Uterus (tissue), 3 donors: ENCODE measurements at regions not wholly inside any gene's neighbourhood (a gene's known extent, or its start where the extent isn't known, plus 50 kb on each side); places are given as distances from the start of the nearest gene placed in this dataset.

Experiments used
- DNase-seq, 2 donors: peaks; one replicate each; pipeline ENCODE4 v3.0.0-alpha.2; 2019 to 2020
- H3K27ac ChIP-seq, 2 donors: fragments of 200-600 bp; sonication (generic); 1 replicate in 1 of 2; 2 replicates in 1 of 2; pipeline ENCODE4 v1.5.1; 2016 to 2018
- H3K27me3 ChIP-seq, 2 donors: fragments of 200-600 bp; sonication (generic); one replicate each; pipeline ENCODE4 v1.5.1; 2018 to 2019; ENCODE audit warnings: control low read depth in 1 of 2
- H3K36me3 ChIP-seq, 2 donors: fragments of 200-600 bp; sonication (generic); one replicate each; pipeline ENCODE4 v1.5.1; 2019; ENCODE audit warnings: control low read depth in 1 of 2
- H3K4me1 ChIP-seq, 2 donors: fragments of 200-600 bp; sonication (generic); one replicate each; pipeline ENCODE4 v1.5.1; 2018 to 2019; ENCODE audit warnings: control low read depth in 1 of 2
- H3K4me3 ChIP-seq, 2 donors: fragments of 200-600 bp; sonication (generic); 1 replicate in 1 of 2; 2 replicates in 1 of 2; pipeline ENCODE4 v1.5.1; 2018 to 2019; ENCODE audit warnings: mild to moderate bottlenecking in 1 of 2
- H3K9me3 ChIP-seq, 2 donors: fragments of 200-600 bp; sonication (generic); one replicate each; pipeline ENCODE4 v1.5.1; 2019; ENCODE audit warnings: control low read depth in 1 of 2
- POLR2A ChIP-seq, 2 donors: fragments of 450-650 bp; IDR thresholded peaks; one replicate each; pipeline ENCODE4 v1.6.1; 2016; ENCODE audit warnings: antibody characterized with exemption in 2 of 2, mild to moderate bottlenecking in 1 of 2, moderate library complexity in 1 of 2
- intact Hi-C: fragments of 100-400 bp; cut with DNase I; formaldehyde crosslinking; loops from one replicate; pipeline ENCODE4 v1.15.1; 2023; ENCODE audit warnings: low total_unique reads
- TF ChIP-seq, protein P1 (sequence below), 4 experiments: fragments of 200-600 bp in 2 of 4; fragments of 450-650 bp in 2 of 4; sonication (generic) in 2 of 4; IDR thresholded peaks; one replicate each; pipeline ENCODE4 v1.5.1; 2016 to 2019; ENCODE audit warnings: antibody characterized with exemption in 4 of 4, mild to moderate bottlenecking in 2 of 4, moderate library complexity in 1 of 4
- donor health status: DM: yes; HTN: yes; CAD: no.

DNA sequence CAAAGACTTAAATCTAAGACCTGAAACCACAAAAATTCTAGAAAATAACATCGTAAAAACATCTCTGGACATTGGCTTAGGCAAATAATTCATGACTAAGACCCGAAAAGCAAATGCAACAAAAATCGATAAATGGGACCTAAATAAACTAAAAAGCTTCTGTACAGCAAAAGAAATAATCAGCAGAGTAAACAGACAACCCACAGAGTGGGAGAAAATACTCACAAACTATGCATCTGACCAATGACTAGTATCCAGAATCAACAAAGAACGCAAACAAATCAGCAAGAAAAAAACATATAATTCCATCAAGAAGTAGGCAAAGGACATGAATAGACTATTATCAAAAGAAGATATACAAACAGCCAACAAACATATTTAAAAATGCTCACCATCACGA lies 749.4 kb downstream of the PLOD2 start:
- no peak for TF ChIP-seq POLR2A (IDR thresholded peaks at IDR 0.05)
- no peaks in the 10 kb centered on the region for H3K4me1 ChIP-seq
- DNase-seq, result no peak
- H3K9me3 ChIP-seq, result no peaks in the 10 kb centered on the region
- H3K27me3 ChIP-seq, result no peaks in the 10 kb centered on the region
- H3K36me3 ChIP-seq, result no peaks in the 10 kb centered on the region
- intact Hi-C loops, result no loop called here
- no peak overlapping the region for H3K4me3 ChIP-seq
- H3K27ac ChIP-seq, result no peak overlapping the region

DNA sequence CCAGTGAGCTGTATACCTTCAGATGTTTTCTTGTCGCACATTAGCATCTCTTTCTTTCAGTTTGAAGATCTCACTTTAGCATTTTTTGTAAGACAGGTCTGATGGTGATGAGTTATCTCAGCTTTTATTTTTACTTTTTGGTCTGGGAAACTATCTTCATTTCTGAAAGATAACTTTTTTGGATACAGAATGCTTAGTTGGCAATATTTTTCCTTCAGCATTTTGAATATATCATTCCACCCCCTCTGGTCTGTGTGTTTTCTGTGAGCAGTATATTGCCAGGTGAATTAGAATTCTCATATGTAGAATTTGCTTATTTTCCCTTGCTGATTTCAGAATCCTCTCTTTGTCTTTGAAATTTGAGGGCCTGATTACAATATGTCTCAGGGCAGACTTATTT lies 743.3 kb downstream of the PLOD2 start:
- H3K36me3 ChIP-seq, result no peaks in the 10 kb centered on the region
- TF ChIP-seq POLR2A (IDR thresholded peaks at IDR 0.05), result no peak
- no peaks in the 10 kb centered on the region for H3K4me1 ChIP-seq
- intact Hi-C loops, result no loop called here
- no peak for DNase-seq
- H3K4me3 ChIP-seq, result no peak overlapping the region
- no peaks in the 10 kb centered on the region for H3K9me3 ChIP-seq
- no peaks in the 10 kb centered on the region for H3K27me3 ChIP-seq
- no peak overlapping the region for H3K27ac ChIP-seq

DNA sequence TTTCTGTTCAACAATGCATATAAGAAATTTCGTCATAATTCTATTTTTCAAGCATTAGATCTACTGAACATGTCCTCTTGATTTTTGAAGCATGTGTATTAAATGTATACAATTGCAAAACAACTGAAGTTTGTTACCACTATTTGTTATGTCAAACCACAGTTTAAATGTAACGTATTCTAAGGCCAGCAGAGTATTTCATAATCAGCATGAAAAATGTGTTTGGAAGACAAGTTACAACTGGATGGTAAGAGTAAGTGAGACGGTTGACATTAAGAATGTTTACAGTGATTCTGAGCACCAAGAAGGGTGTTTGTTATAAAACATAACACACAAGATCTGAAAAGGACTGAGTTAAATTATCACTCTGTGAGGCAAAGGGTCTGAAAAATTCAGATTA lies 738.4 kb downstream of the PLOD2 start:
- H3K4me1 ChIP-seq, result no peaks in the 10 kb centered on the region
- no peak overlapping the region for H3K27ac ChIP-seq
- H3K9me3 ChIP-seq, result no peaks in the 10 kb centered on the region
- H3K27me3 ChIP-seq, result no peaks in the 10 kb centered on the region
- no peak for DNase-seq
- no peaks in the 10 kb centered on the region for H3K36me3 ChIP-seq
- H3K4me3 ChIP-seq, result no peak overlapping the region
- TF ChIP-seq POLR2A (IDR thresholded peaks at IDR 0.05), result no peak
- TF ChIP-seq, protein P1, sequence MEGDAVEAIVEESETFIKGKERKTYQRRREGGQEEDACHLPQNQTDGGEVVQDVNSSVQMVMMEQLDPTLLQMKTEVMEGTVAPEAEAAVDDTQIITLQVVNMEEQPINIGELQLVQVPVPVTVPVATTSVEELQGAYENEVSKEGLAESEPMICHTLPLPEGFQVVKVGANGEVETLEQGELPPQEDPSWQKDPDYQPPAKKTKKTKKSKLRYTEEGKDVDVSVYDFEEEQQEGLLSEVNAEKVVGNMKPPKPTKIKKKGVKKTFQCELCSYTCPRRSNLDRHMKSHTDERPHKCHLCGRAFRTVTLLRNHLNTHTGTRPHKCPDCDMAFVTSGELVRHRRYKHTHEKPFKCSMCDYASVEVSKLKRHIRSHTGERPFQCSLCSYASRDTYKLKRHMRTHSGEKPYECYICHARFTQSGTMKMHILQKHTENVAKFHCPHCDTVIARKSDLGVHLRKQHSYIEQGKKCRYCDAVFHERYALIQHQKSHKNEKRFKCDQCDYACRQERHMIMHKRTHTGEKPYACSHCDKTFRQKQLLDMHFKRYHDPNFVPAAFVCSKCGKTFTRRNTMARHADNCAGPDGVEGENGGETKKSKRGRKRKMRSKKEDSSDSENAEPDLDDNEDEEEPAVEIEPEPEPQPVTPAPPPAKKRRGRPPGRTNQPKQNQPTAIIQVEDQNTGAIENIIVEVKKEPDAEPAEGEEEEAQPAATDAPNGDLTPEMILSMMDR (IDR thresholded peaks at IDR 0.05), result no peak
- intact Hi-C loops, result no loop called here

DNA sequence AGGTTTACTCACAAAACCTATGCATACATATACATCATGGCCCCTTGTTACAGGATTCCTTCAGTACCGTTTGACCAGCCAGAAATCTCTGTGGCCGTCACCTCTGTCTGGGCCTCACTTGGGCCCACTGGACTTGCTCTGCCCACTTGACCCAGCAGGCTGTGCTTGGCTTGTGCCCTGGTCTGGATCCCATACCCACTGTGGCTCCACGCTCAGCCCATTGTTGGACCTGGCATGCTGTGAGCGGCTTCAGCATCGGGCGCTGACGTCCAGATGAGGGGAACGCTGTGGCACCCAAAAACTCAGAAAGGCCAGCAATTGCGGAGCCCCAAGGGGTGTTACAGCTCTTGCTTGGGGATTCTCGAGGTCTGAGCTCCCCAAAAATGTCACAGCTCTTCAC lies 733.6 kb downstream of the PLOD2 start:
- Histone ChIP-seq H3K27ac (no peak overlapping the region), H3K36me3 (no peaks in the 10 kb centered on the region), H3K4me3 (no peak overlapping the region), H3K9me3 (no peaks in the 10 kb centered on the region), H3K4me1 (no peaks in the 10 kb centered on the region), H3K27me3 (no peaks in the 10 kb centered on the region)
- no peak for TF ChIP-seq POLR2A (IDR thresholded peaks at IDR 0.05)
- TF ChIP-seq, protein P1 (IDR thresholded peaks at IDR 0.05), result no peak
- DNase-seq, result no peak
- intact Hi-C loops, result no loop called here

DNA sequence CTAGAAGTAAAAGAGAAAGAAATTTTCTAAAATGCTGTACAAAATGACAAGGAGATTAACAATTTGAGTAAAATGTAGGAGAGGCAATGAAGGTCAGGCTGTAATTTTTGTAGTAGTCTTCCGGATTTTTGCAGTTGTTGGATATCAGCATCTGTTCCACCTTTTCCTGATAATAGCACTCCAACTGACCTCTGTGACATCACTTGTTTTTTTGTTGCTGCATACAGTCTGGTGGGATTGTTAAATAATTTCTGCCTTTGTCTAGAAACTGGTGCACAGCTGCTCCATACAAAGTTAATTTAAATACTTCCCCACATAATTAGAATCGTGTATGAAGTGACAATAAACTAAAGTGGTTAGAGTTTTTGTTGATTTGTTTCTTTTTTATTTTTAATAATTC lies 731.4 kb downstream of the PLOD2 start:
- H3K4me1 ChIP-seq, result no peaks in the 10 kb centered on the region
- H3K9me3 ChIP-seq, result no peaks in the 10 kb centered on the region
- TF ChIP-seq, protein P1 (IDR thresholded peaks at IDR 0.05), result no peak
- no peak for TF ChIP-seq POLR2A (IDR thresholded peaks at IDR 0.05)
- no peaks in the 10 kb centered on the region for H3K27me3 ChIP-seq
- intact Hi-C loops, result no loop called here
- H3K27ac ChIP-seq, result no peak overlapping the region
- H3K4me3 ChIP-seq, result no peak overlapping the region
- no peaks in the 10 kb centered on the region for H3K36me3 ChIP-seq
- DNase-seq, result no peak

DNA sequence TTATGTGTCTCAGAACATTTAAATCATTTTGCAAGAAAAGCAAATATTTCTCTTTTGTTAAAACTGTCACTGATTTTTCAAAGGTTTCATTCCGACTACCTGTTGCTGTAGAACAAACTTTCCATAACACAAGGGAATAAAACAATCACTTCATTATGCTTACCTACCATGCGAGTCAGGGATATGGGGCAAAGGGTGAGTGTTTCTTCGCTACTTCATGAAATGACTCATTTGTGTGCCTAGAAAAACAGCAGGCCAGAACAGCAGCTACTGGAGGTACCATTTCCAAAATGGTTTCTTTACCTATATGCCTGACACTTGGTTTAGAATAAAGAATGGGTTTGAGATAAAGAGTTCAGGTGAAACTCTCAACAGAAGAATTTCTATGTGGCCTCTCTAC lies 712.5 kb downstream of the PLOD2 start:
- no peak for DNase-seq
- Histone ChIP-seq H3K27me3 (no peaks in the 10 kb centered on the region), H3K4me3 (no peak overlapping the region), H3K27ac (no peak overlapping the region), H3K4me1 (no peaks in the 10 kb centered on the region), H3K9me3 (no peaks in the 10 kb centered on the region), H3K36me3 (no peaks in the 10 kb centered on the region)
- intact Hi-C loops, result no loop called here
- TF ChIP-seq POLR2A (IDR thresholded peaks at IDR 0.05), result no peak

DNA sequence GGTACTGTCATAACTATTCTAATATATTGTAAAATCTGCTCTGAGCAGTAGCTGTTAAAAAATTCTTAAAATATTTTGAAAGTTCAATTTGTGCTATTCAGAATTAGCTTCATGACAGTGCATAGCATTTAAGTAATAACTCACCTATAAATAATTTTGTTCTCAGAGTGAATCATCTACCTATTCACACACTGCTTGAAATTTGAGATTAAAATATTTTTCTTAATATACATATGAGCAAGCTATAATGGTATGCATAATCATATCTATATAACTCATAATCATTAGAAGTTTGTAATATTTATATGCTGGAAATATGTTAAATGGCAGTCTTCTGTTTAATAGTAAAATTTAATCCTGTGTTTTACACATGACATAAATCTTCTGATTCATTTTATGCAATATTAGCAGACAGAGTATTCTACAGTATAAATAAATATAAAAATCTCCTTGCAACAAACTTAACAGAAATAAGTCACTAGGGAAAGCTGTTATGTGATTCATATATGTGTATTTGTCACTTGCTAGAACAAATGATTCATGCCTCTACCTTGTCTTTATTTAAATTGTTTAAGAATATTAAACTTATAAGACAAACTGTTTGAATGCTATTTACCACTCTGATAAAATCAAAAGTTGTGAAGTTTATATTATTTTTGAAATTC lies 710.8 kb downstream of the PLOD2 start:
- intact Hi-C loops, result no loop called here
- Histone ChIP-seq H3K27ac (no peak overlapping the region), H3K4me1 (no peaks in the 10 kb centered on the region), H3K36me3 (no peaks in the 10 kb centered on the region), H3K4me3 (no peak overlapping the region), H3K9me3 (no peaks in the 10 kb centered on the region), H3K27me3 (no peaks in the 10 kb centered on the region)
- TF ChIP-seq POLR2A (IDR thresholded peaks at IDR 0.05), result no peak
- TF ChIP-seq, protein P1 (IDR thresholded peaks at IDR 0.05), result no peak
- no peak for DNase-seq
